8988T (cell line): ENCODE measurements at regions not wholly inside any gene's neighbourhood (a gene's known extent, or its start where the extent isn't known, plus 50 kb on each side); places are given as distances from the start of the nearest gene placed in this dataset.

Experiments used
- DNase-seq: peaks from one replicate; pipeline ENCODE4 v3.0.0; 2011

GRCh38 chr5:29367176-29367833, 1826.2 kb upstream of the CDH6 start:
- no peak for DNase-seq

GRCh38 chr5:29351170-29351569, 1842.3 kb upstream of the CDH6 start:
- DNase-seq: no peak

- no peak for DNase-seq
These were observed 1856.5 kb upstream of the CDH6 start for GRCh38 chr5:29337030-29337429.

- DNase-seq: no peak
These were observed 1871.9 kb upstream of the CDH6 start for GRCh38 chr5:29321591-29321990.

GRCh38 chr5:29309359-29309758, 1884.1 kb upstream of the CDH6 start:
- no peak for DNase-seq

- DNase-seq: no peak
These were observed 1886.0 kb upstream of the CDH6 start for GRCh38 chr5:29307478-29307877.

GRCh38 chr5:29304545-29304944, 1888.9 kb upstream of the CDH6 start:
- no peak for DNase-seq

- no peak for DNase-seq
These were observed 1896.9 kb upstream of the CDH6 start for GRCh38 chr5:29296548-29296947.

- no peak for DNase-seq
These were observed 1915.8 kb upstream of the CDH6 start for GRCh38 chr5:29277642-29278041.

- DNase-seq: no peak
These were observed 1917.1 kb upstream of the CDH6 start for GRCh38 chr5:29276371-29276770.

- no peak for DNase-seq
These were observed 1929.6 kb upstream of the CDH6 start for GRCh38 chr5:29263915-29264351.

GRCh38 chr5:29262339-29263123, 1931.0 kb upstream of the CDH6 start:
- DNase-seq: no peak

- no peak for DNase-seq
These were observed 1932.3 kb upstream of the CDH6 start for GRCh38 chr5:29261213-29261612.

GRCh38 chr5:29252390-29252789, 1941.1 kb upstream of the CDH6 start:
- no peak for DNase-seq

- DNase-seq: no peak
These were observed 1946.0 kb upstream of the CDH6 start for GRCh38 chr5:29247346-29248028.

- DNase-seq: no peak
These were observed 1953.1 kb upstream of the CDH6 start for GRCh38 chr5:29240379-29240778.

GRCh38 chr5:29239606-29240005, 1953.9 kb upstream of the CDH6 start:
- DNase-seq: no peak

GRCh38 chr5:29238115-29238514, 1955.4 kb upstream of the CDH6 start:
- DNase-seq: no peak

- no peak for DNase-seq
These were observed 1962.3 kb upstream of the CDH6 start for GRCh38 chr5:29231154-29231553.

- DNase-seq: no peak
These were observed 1962.9 kb upstream of the CDH6 start for GRCh38 chr5:29230591-29230990.

- no peak for DNase-seq
These were observed 1964.0 kb upstream of the CDH6 start for GRCh38 chr5:29229461-29229860.

- DNase-seq: no peak
These were observed 1975.3 kb upstream of the CDH6 start for GRCh38 chr5:29218138-29218537.

GRCh38 chr5:29214839-29215238, 1978.6 kb upstream of the CDH6 start:
- no peak for DNase-seq

- DNase-seq: no peak
These were observed 1980.0 kb upstream of the CDH6 start for GRCh38 chr5:29213475-29213874.
